ENCODE measurements at regions not wholly inside any gene's neighbourhood (a gene's known extent, or its start where the extent isn't known, plus 50 kb on each side); places are given as distances from the start of the nearest gene placed in this dataset.
"Not testable (repeated sequence)": the region's sequence is repeated elsewhere in the genome, so short reads cannot be mapped to it uniquely, and the experiment has no call there.

DNA sequence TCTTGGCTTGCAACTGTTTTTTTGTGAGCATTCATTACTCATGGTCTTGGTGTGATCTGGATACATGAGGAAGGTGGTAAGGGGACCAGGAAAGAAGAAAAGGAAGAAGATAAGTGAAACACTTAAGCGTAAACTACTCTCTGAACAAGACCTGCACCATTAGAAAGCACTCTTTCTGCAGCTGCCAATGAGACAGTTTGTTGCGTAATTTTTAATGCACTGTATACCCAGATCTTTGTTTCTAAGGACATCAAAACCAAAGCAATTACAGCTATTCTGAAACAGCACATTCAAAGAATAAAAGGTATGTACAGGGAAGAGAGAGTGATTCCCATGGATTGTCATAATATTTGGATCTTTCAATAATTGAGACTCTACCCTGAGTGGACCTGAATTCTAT lies 147.4 kb downstream of the BLID start:
- H3K9me3 ChIP-seq (ENCODE audit: control insufficient read depth in 4 of 4, insufficient read depth in 3 of 4, low read length in 3 of 4), result peaks cover 0 to 2% (median 0%) of the 10 kb centered on the region in 4 donors
- 80 to 81% methylated on average over 2 of the region's 2 CpGs for WGBS, 2 donors
- TF ChIP-seq CTCF (IDR thresholded peaks at IDR 0.05; ENCODE audit: control extremely low read depth, extremely low read depth), result no peak

GRCh38 chr11:121967131-121967704 lies 148.8 kb downstream of the BLID start:
- peaks cover 0 to 10% (median 0%) of the 10 kb centered on the region in 5 donors for H3K4me1 ChIP-seq (ENCODE audit: control insufficient read depth in 5 of 5, insufficient read depth in 5 of 5, low read length in 5 of 5)
- no peak overlapping the region for H3K4me3 ChIP-seq
- no peaks in the 10 kb centered on the region for H3K27me3 ChIP-seq (ENCODE audit: control insufficient read depth in 3 of 3, insufficient read depth in 3 of 3, low read length in 2 of 3)
- H3K36me3 ChIP-seq (ENCODE audit: control insufficient read depth in 4 of 4, insufficient read depth in 4 of 4, low read length in 4 of 4), result no peaks in the 10 kb centered on the region
- 93 to 95% methylated on average over 10 of the region's 10 CpGs for WGBS, 2 donors
- DNase-seq (no peak), ATAC-seq (ENCODE audit: insufficient read depth, low FRiP score) (no peak)
- TF ChIP-seq CTCF (IDR thresholded peaks at IDR 0.05; ENCODE audit: control extremely low read depth, extremely low read depth), result no peak
- H3K9ac ChIP-seq (ENCODE audit: insufficient read depth in 1 of 2, low read length in 2 of 2), result no peak overlapping the region
- no peak overlapping the region for H3K27ac ChIP-seq (ENCODE audit: low read depth in 1 of 2, low read length in 1 of 2)
- no peaks in the 10 kb centered on the region for H3K9me3 ChIP-seq (ENCODE audit: control insufficient read depth in 4 of 4, insufficient read depth in 3 of 4, low read length in 3 of 4)

More for the DNA sequence above, 147.4 kb downstream of the BLID start:
- Histone ChIP-seq H3K4me1 (ENCODE audit: control insufficient read depth in 5 of 5, insufficient read depth in 5 of 5, low read length in 5 of 5) (peaks cover 0 to 10% (median 0%) of the 10 kb centered on the region in 5 donors), H3K9ac (ENCODE audit: insufficient read depth in 1 of 2, low read length in 2 of 2) (no peak overlapping the region), H3K4me3 (no peak overlapping the region), H3K27me3 (ENCODE audit: control insufficient read depth in 3 of 3, insufficient read depth in 3 of 3, low read length in 2 of 3) (no peaks in the 10 kb centered on the region), H3K27ac (ENCODE audit: low read depth in 1 of 2, low read length in 1 of 2) (no peak overlapping the region), H3K36me3 (ENCODE audit: control insufficient read depth in 4 of 4, insufficient read depth in 4 of 4, low read length in 4 of 4) (no peaks in the 10 kb centered on the region)
- DNase-seq, result peak in 2 of 3 donors; percentile 17 to 37
- no peak for ATAC-seq (ENCODE audit: insufficient read depth, low FRiP score)

DNA sequence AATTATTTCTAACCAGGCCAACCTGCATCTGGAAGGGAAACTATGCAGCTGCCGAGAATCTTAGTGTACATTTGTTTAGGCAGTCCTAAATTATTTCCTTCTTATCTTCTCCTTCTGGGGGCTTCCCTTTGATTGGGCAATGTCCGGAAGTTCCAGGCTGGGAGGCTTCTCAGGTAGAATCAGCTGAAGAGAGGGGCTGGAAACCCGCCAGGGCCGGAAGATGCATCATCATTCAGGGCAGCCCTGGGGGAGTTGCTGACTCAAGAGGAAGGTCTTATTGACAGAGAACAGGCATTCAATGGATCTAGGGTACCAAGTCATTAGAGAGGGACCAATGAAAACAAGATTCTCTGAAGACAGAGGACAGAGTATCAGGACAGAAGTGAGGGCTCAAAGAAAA lies 150.7 kb downstream of the BLID start:
- DNase-seq (no peak), ATAC-seq (ENCODE audit: insufficient read depth, low FRiP score) (no peak)
- 60 to 61% methylated on average over 4 of the region's 4 CpGs for WGBS, 2 donors
- no peak overlapping the region for H3K27ac ChIP-seq (ENCODE audit: low read depth in 1 of 2, low read length in 1 of 2)
- no peak overlapping the region for H3K9ac ChIP-seq (ENCODE audit: insufficient read depth in 1 of 2, low read length in 2 of 2)
- H3K4me3 ChIP-seq, result no peak overlapping the region
- no peaks in the 10 kb centered on the region for H3K27me3 ChIP-seq (ENCODE audit: control insufficient read depth in 3 of 3, insufficient read depth in 3 of 3, low read length in 2 of 3)
- H3K4me1 ChIP-seq (ENCODE audit: control insufficient read depth in 5 of 5, insufficient read depth in 5 of 5, low read length in 5 of 5), result peaks cover 0 to 10% (median 0%) of the 10 kb centered on the region in 5 donors
- no peaks in the 10 kb centered on the region for H3K36me3 ChIP-seq (ENCODE audit: control insufficient read depth in 4 of 4, insufficient read depth in 4 of 4, low read length in 4 of 4)
- no peaks in the 10 kb centered on the region for H3K9me3 ChIP-seq (ENCODE audit: control insufficient read depth in 4 of 4, insufficient read depth in 3 of 4, low read length in 3 of 4)
- no peak for TF ChIP-seq CTCF (IDR thresholded peaks at IDR 0.05; ENCODE audit: control extremely low read depth, extremely low read depth)

DNA sequence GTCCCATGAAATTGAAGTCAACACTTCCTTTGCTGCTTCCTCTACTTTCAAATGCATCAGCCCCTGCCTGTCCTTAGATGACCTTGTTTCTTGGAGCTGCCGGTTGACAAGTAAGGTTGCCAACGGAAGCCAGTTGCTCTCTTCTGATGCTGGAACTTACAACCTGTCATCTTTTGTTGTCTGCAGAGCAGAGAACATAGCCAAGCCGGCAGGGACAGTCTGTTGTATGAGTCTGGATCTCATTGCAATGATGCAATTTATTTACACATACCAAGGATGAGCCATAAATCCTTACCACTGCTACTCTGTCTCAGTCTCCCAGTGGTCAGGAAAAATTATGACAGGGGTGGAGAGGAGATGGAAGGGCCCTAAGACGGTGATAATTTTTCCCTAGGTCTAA lies 151.4 kb downstream of the BLID start:
- no peaks in the 10 kb centered on the region for H3K36me3 ChIP-seq (ENCODE audit: control insufficient read depth in 4 of 4, insufficient read depth in 4 of 4, low read length in 4 of 4)
- ATAC-seq (ENCODE audit: insufficient read depth, low FRiP score), result no peak
- H3K4me1 ChIP-seq (ENCODE audit: control insufficient read depth in 5 of 5, insufficient read depth in 5 of 5, low read length in 5 of 5), result peaks cover 0 to 10% (median 0%) of the 10 kb centered on the region in 5 donors
- no peaks in the 10 kb centered on the region for H3K9me3 ChIP-seq (ENCODE audit: control insufficient read depth in 4 of 4, insufficient read depth in 3 of 4, low read length in 3 of 4)
- WGBS, 2 donors, result 48 to 50% methylated on average over 4 of the region's 4 CpGs
- no peak overlapping the region for H3K4me3 ChIP-seq
- H3K9ac ChIP-seq (ENCODE audit: insufficient read depth in 1 of 2, low read length in 2 of 2), result no peak overlapping the region
- no peak for DNase-seq
- no peak overlapping the region for H3K27ac ChIP-seq (ENCODE audit: low read depth in 1 of 2, low read length in 1 of 2)
- H3K27me3 ChIP-seq (ENCODE audit: control insufficient read depth in 3 of 3, insufficient read depth in 3 of 3, low read length in 2 of 3), result no peaks in the 10 kb centered on the region
- TF ChIP-seq CTCF (IDR thresholded peaks at IDR 0.05; ENCODE audit: control extremely low read depth, extremely low read depth), result no peak

- not testable (repeated sequence) for H3K4me1 ChIP-seq (ENCODE audit: control insufficient read depth in 5 of 5, insufficient read depth in 5 of 5, low read length in 5 of 5); H3K27ac ChIP-seq (ENCODE audit: low read depth in 1 of 2, low read length in 1 of 2); H3K36me3 ChIP-seq (ENCODE audit: control insufficient read depth in 4 of 4, insufficient read depth in 4 of 4, low read length in 4 of 4); H3K27me3 ChIP-seq (ENCODE audit: control insufficient read depth in 3 of 3, insufficient read depth in 3 of 3, low read length in 2 of 3); ATAC-seq (ENCODE audit: insufficient read depth, low FRiP score); DNase-seq; H3K9me3 ChIP-seq (ENCODE audit: control insufficient read depth in 4 of 4, insufficient read depth in 3 of 4, low read length in 3 of 4); H3K9ac ChIP-seq (ENCODE audit: insufficient read depth in 1 of 2, low read length in 2 of 2); H3K4me3 ChIP-seq
- 91 to 92% methylated on average over 3 of the region's 3 CpGs for WGBS, 2 donors
Observed at GRCh38 chr11:121963846-121964245, 152.2 kb downstream of the BLID start.
